H9 (cell line): ENCODE measurements at regions not wholly inside any gene's neighbourhood (a gene's known extent, or its start where the extent isn't known, plus 50 kb on each side); places are given as distances from the start of the nearest gene placed in this dataset.

ENCODE experiments used
- DNase-seq: peaks from one replicate; pipeline ENCODE4 v3.0.0-alpha.2; 2017
- H2AFZ ChIP-seq: one replicate; pipeline ENCODE4 v1.6.1; 2013; ENCODE audit warnings: mild to moderate bottlenecking, low read length, control low read depth, moderate library complexity
- H2AK5ac ChIP-seq: 2 replicates; pipeline ENCODE4 v1.6.1; 2013; ENCODE audit warnings: low read length, control low read depth, mixed read lengths; ENCODE audit not compliant: insufficient read length
- H2BK120ac ChIP-seq: one replicate; pipeline ENCODE4 v1.6.1; 2013; ENCODE audit warnings: low read depth, mild to moderate bottlenecking, low read length, control low read depth, inconsistent platforms; ENCODE audit not compliant: poor library complexity, severe bottlenecking
- H2BK12ac ChIP-seq: 2 replicates; pipeline ENCODE4 v1.6.1; 2013; ENCODE audit warnings: low read length, control low read depth, mixed read lengths, low read depth; ENCODE audit not compliant: insufficient read length
- H2BK15ac ChIP-seq: 2 replicates; pipeline ENCODE4 v1.6.1; 2013; ENCODE audit warnings: low read depth, low read length, control low read depth
- H2BK20ac ChIP-seq: one replicate; pipeline ENCODE4 v1.6.1; 2013; ENCODE audit warnings: low read depth, mild to moderate bottlenecking, low read length, control low read depth, inconsistent platforms; ENCODE audit not compliant: poor library complexity, severe bottlenecking
- H2BK5ac ChIP-seq: 2 replicates; pipeline ENCODE4 v1.6.1; 2013; ENCODE audit warnings: low read length, control low read depth, mixed read lengths; ENCODE audit not compliant: insufficient read length
- H3K14ac ChIP-seq: 2 replicates; pipeline ENCODE4 v1.6.1; 2013; ENCODE audit warnings: low read length, control low read depth; ENCODE audit not compliant: insufficient read depth
- H3K18ac ChIP-seq: 2 replicates; pipeline ENCODE4 v1.6.1; 2013; ENCODE audit warnings: low read depth, mild to moderate bottlenecking, mixed read lengths, low read length, control low read depth; ENCODE audit not compliant: insufficient read length
- H3K23ac ChIP-seq: 2 replicates; pipeline ENCODE4 v1.6.1; 2013; ENCODE audit warnings: low read length, control low read depth, mixed read lengths, low read depth; ENCODE audit not compliant: insufficient read length
- H3K23me2 ChIP-seq: 2 replicates; pipeline ENCODE4 v1.6.1; 2013; ENCODE audit warnings: low read depth, mild to moderate bottlenecking, mixed read lengths, low read length, control low read depth; ENCODE audit not compliant: insufficient read length, poor library complexity, severe bottlenecking
- H3K27ac ChIP-seq: 2 replicates; pipeline ENCODE4 v1.5.1; 2013; ENCODE audit warnings: low read length, control low read depth, mixed read lengths, low read depth; ENCODE audit not compliant: insufficient read length
- H3K27me3 ChIP-seq: 2 replicates; pipeline ENCODE4 v1.6.1; 2013; ENCODE audit warnings: low read length, control low read depth, inconsistent platforms; ENCODE audit not compliant: insufficient read depth
- H3K4ac ChIP-seq: 2 replicates; pipeline ENCODE4 v1.6.1; 2013; ENCODE audit warnings: low read depth, mild to moderate bottlenecking, control low read depth, inconsistent platforms, low read length, moderate library complexity
- H3K4me1 ChIP-seq: 2 replicates; pipeline ENCODE4 v1.6.1; 2013; ENCODE audit warnings: low read length, control low read depth, inconsistent platforms; ENCODE audit not compliant: insufficient read depth
- H3K4me2 ChIP-seq: 2 replicates; pipeline ENCODE4 v1.6.1; 2013; ENCODE audit warnings: low read length, control low read depth, mixed read lengths; ENCODE audit not compliant: insufficient read length, insufficient read depth
- H3K56ac ChIP-seq: 2 replicates; pipeline ENCODE4 v1.6.1; 2013; ENCODE audit warnings: low read depth, mild to moderate bottlenecking, mixed read lengths, low read length, control low read depth; ENCODE audit not compliant: insufficient read length
- H3K79me1 ChIP-seq: 2 replicates; pipeline ENCODE4 v1.6.1; 2013; ENCODE audit warnings: low read depth, mild to moderate bottlenecking, moderate library complexity, low read length, control low read depth, inconsistent platforms; ENCODE audit not compliant: insufficient read depth, poor library complexity, severe bottlenecking
- H3K79me2 ChIP-seq: 2 replicates; pipeline ENCODE4 v1.6.1; 2013; ENCODE audit warnings: low read length, control low read depth, inconsistent platforms; ENCODE audit not compliant: insufficient read depth
- H3K9ac ChIP-seq: 2 replicates; pipeline ENCODE4 v1.6.1; 2013; ENCODE audit warnings: low read length, control low read depth, mixed read lengths; ENCODE audit not compliant: insufficient read length; ENCODE audit errors: extremely low read depth
- H3K9me3 ChIP-seq: one replicate; pipeline ENCODE4 v1.6.1; 2013; ENCODE audit warnings: low read depth, low read length, inconsistent platforms; ENCODE audit not compliant: control insufficient read depth
- H3T11ph ChIP-seq: one replicate; pipeline ENCODE4 v1.6.1; 2013; ENCODE audit warnings: mild to moderate bottlenecking, low read length, control low read depth, inconsistent platforms
- H4K20me1 ChIP-seq: one replicate; pipeline ENCODE4 v1.6.1; 2013; ENCODE audit not compliant: control insufficient read depth, insufficient read length, insufficient read depth
- H4K5ac ChIP-seq: 2 replicates; pipeline ENCODE4 v1.6.1; 2013; ENCODE audit warnings: low read depth, mild to moderate bottlenecking, mixed read lengths, low read length, control low read depth; ENCODE audit not compliant: insufficient read length
- H4K8ac ChIP-seq: replicated peaks from 2 replicates; pipeline ENCODE4 v1.6.1; 2013; ENCODE audit warnings: low read length, control low read depth, mixed read lengths, low read depth; ENCODE audit not compliant: insufficient read length
- H4K91ac ChIP-seq: 2 replicates; pipeline ENCODE4 v1.6.1; 2013; ENCODE audit warnings: low read depth, mild to moderate bottlenecking, moderate library complexity, mixed read lengths, low read length, control low read depth; ENCODE audit not compliant: insufficient read length
- H3K27ac Mint-ChIP-seq, 3 experiments: 2 replicates in 2 of 3; 3 replicates in 1 of 3; pipeline ENCODE4 v1.8.0; 2020 to 2021; ENCODE audit warnings: mixed read lengths in 3 of 3, mild to moderate bottlenecking in 1 of 3, moderate library complexity in 1 of 3
- H3K27me3 Mint-ChIP-seq: 2 replicates; pipeline ENCODE4 v1.8.0; 2021; ENCODE audit warnings: low read depth, mild to moderate bottlenecking, moderate library complexity, mixed read lengths
- H3K36me3 Mint-ChIP-seq, 3 experiments: 2 replicates in 2 of 3; 3 replicates in 1 of 3; pipeline ENCODE4 v1.8.0; 2020 to 2021; ENCODE audit warnings: low read depth in 3 of 3, mixed read lengths in 3 of 3; ENCODE audit not compliant: insufficient read depth in 1 of 3
- H3K4me1 Mint-ChIP-seq, 2 experiments: 2 replicates each; pipeline ENCODE4 v1.8.0; 2020; ENCODE audit warnings: mixed read lengths in 2 of 2
- H3K4me3 Mint-ChIP-seq, 2 experiments: 2 replicates in 1 of 2; 3 replicates in 1 of 2; pipeline ENCODE4 v1.8.0; 2020 to 2021; ENCODE audit warnings: mild to moderate bottlenecking in 2 of 2, mixed read lengths in 2 of 2, moderate library complexity in 1 of 2
- H3K9me3 Mint-ChIP-seq, 2 experiments: 2 replicates in 1 of 2; 3 replicates in 1 of 2; pipeline ENCODE4 v1.8.0; 2020; ENCODE audit warnings: mild to moderate bottlenecking in 2 of 2, mixed read lengths in 2 of 2, moderate library complexity in 1 of 2
- CTCF ChIP-seq: fragments of 200-600 bp; sonication (generic); conservative IDR thresholded peaks from 3 replicates; pipeline ENCODE4 v1.8.0; 2021; ENCODE audit warnings: antibody characterized with exemption, mild to moderate bottlenecking

GRCh38 chr11:94705419-94705818 lies 62.7 kb upstream of the AMOTL1 start:
- no peaks in the 10 kb centered on the region; a peak in 1 of 7 replicates for H3K36me3 Mint-ChIP-seq
- H3K4me1 Mint-ChIP-seq = peaks cover 16 to 20% of the 10 kb centered on the region in 2 experiments
- no peak for TF ChIP-seq CTCF

More at GRCh38 chr11:94705419-94705818, 62.7 kb upstream of the AMOTL1 start:
- no peak for DNase-seq
- no peak overlapping the region for H3K4me2 ChIP-seq
- no peak overlapping the region for H4K91ac ChIP-seq
- H4K8ac ChIP-seq = no peak overlapping the region
- no peak overlapping the region for H2BK12ac ChIP-seq
- H2AFZ ChIP-seq = no peak overlapping the region
- no peaks in the 10 kb centered on the region for H3K9me3 Mint-ChIP-seq
- H3K27me3 Mint-ChIP-seq = peaks cover 5% of the 10 kb centered on the region; the same call in 1 of the 2 replicates
- no peaks in the 10 kb centered on the region for H3K27me3 ChIP-seq
- no peak overlapping the region for H3K18ac ChIP-seq
- H3K4ac ChIP-seq = no peak overlapping the region
- no peak overlapping the region for H2BK15ac ChIP-seq
- no peak overlapping the region for H2AK5ac ChIP-seq
- no peak overlapping the region for H4K5ac ChIP-seq
- no peak overlapping the region for H3K27ac Mint-ChIP-seq
- no peaks in the 10 kb centered on the region for H3K79me1 ChIP-seq
- no peaks in the 10 kb centered on the region for H3K4me1 ChIP-seq
- H3T11ph ChIP-seq = no peak overlapping the region
- no peaks in the 10 kb centered on the region for H3K79me2 ChIP-seq
- no peak overlapping the region for H3K9ac ChIP-seq
- no peak overlapping the region for H3K14ac ChIP-seq
- H4K20me1 ChIP-seq = no peaks in the 10 kb centered on the region
- H3K23me2 ChIP-seq = no peaks in the 10 kb centered on the region
- no peak overlapping the region for H2BK20ac ChIP-seq
- no peak overlapping the region for H2BK5ac ChIP-seq
- H3K4me3 Mint-ChIP-seq = no peak overlapping the region
- H2BK120ac ChIP-seq = no peak overlapping the region
- no peak overlapping the region for H3K56ac ChIP-seq
- no peak overlapping the region for H3K27ac ChIP-seq
- H3K9me3 ChIP-seq = no peaks in the 10 kb centered on the region
- H3K23ac ChIP-seq = no peak overlapping the region
